Activated CD8-positive, alpha-beta T cell treated with anti-CD3 and anti-CD28 coated beads for 36 hours (primary cell): ENCODE measurements at regions not wholly inside any gene's neighbourhood (a gene's known extent, or its start where the extent isn't known, plus 50 kb on each side); places are given as distances from the start of the nearest gene placed in this dataset.

Source experiments
- ATAC-seq: fragments of 200-7000 bp; cut with Tn5 transposase; one replicate; pipeline ENCODE4 v1.10.0; 2021; ENCODE audit warnings: mild to moderate bottlenecking, moderate library complexity
- CTCF ChIA-PET: fragments of 350-600 bp; sonication (Branson Sonifier 250); formaldehyde crosslinking; loops from one replicate; lab custom pipeline; 2021; ENCODE audit warnings: antibody characterized with exemption; lab: Charles Lee
- POLR2A ChIA-PET: fragments of 350-600 bp; sonication (Branson Sonifier 250); formaldehyde crosslinking; loops from one replicate; lab custom pipeline; 2021; ENCODE audit warnings: antibody characterized with exemption; lab: Charles Lee
- DNase-seq: peaks from one replicate; pipeline ENCODE4 v3.0.0-alpha.2; 2020
- H3K27ac Mint-ChIP-seq: one replicate; pipeline ENCODE4 v1.8.0; 2021; ENCODE audit warnings: mild to moderate bottlenecking, mixed read lengths
- H3K27me3 Mint-ChIP-seq: one replicate; pipeline ENCODE4 v1.8.0; 2021; ENCODE audit warnings: mixed read lengths
- H3K36me3 Mint-ChIP-seq: one replicate; pipeline ENCODE4 v1.8.0; 2021; ENCODE audit warnings: low read depth, mixed read lengths
- H3K4me1 Mint-ChIP-seq: one replicate; pipeline ENCODE4 v1.8.0; 2021; ENCODE audit warnings: low read depth, mixed read lengths
- H3K4me3 Mint-ChIP-seq: one replicate; pipeline ENCODE4 v1.8.0; 2021; ENCODE audit warnings: mild to moderate bottlenecking, moderate library complexity, mixed read lengths
- H3K9me3 Mint-ChIP-seq: one replicate; pipeline ENCODE4 v1.8.0; 2021; ENCODE audit warnings: mixed read lengths
- CTCF ChIP-seq: fragments of 200-600 bp; IDR thresholded peaks from one replicate; pipeline ENCODE4 v1.8.0; 2022; ENCODE audit warnings: antibody characterized with exemption, mild to moderate bottlenecking
- intact Hi-C: fragments of 100-400 bp; cut with micrococcal nuclease; formaldehyde crosslinking; loops from one replicate; pipeline ENCODE4 v1.10.0; 2022

- H3K4me3 Mint-ChIP-seq, result no peak overlapping the region
- POLR2A ChIA-PET, result no interaction called here
- H3K4me1 Mint-ChIP-seq, result no peaks in the 10 kb centered on the region
- H3K27ac Mint-ChIP-seq, result no peak overlapping the region
- intact Hi-C loops, result no loop called here
- no peak for TF ChIP-seq CTCF
- no peak for ATAC-seq
- CTCF ChIA-PET, result no interaction called here
- no peak for DNase-seq
- H3K9me3 Mint-ChIP-seq, result peaks cover 2% of the 10 kb centered on the region
- H3K36me3 Mint-ChIP-seq, result no peaks in the 10 kb centered on the region
- no peaks in the 10 kb centered on the region for H3K27me3 Mint-ChIP-seq
These were observed 713.6 kb downstream of the NSUN3 start for GRCh38 chr3:94776401-94776915.

GRCh38 chr3:94778289-94778688 is 715.4 kb downstream of the NSUN3 start:
- H3K9me3 Mint-ChIP-seq, result peaks cover 2% of the 10 kb centered on the region
- ChIA-PET POLR2A (no interaction called here), CTCF (interaction anchor here (1.3 kb wide), 1 partner anchor 18 kb away, joined by 3 read pairs; no protein-coding TSS in a partner anchor)
- TF ChIP-seq CTCF, result no peak
- no peaks in the 10 kb centered on the region for H3K4me1 Mint-ChIP-seq
- ATAC-seq (no peak), DNase-seq (no peak)
- H3K4me3 Mint-ChIP-seq, result no peak overlapping the region
- H3K27ac Mint-ChIP-seq, result no peak overlapping the region
- H3K36me3 Mint-ChIP-seq, result no peaks in the 10 kb centered on the region
- no peaks in the 10 kb centered on the region for H3K27me3 Mint-ChIP-seq
- intact Hi-C loops, result no loop called here

GRCh38 chr3:94778814-94779494 is 716.1 kb downstream of the NSUN3 start:
- no peaks in the 10 kb centered on the region for H3K9me3 Mint-ChIP-seq
- H3K4me3 Mint-ChIP-seq, result no peak overlapping the region
- no peaks in the 10 kb centered on the region for H3K36me3 Mint-ChIP-seq
- no peak for TF ChIP-seq CTCF
- no peaks in the 10 kb centered on the region for H3K27me3 Mint-ChIP-seq
- H3K4me1 Mint-ChIP-seq, result no peaks in the 10 kb centered on the region
- H3K27ac Mint-ChIP-seq, result no peak overlapping the region
- DNase-seq (no peak), ATAC-seq (no peak)
- intact Hi-C loops, result no loop called here
- CTCF ChIA-PET, result no interaction called here
- POLR2A ChIA-PET, result no interaction called here

GRCh38 chr3:94779699-94780098 is 716.8 kb downstream of the NSUN3 start:
- Mint-ChIP-seq H3K4me1 (no peaks in the 10 kb centered on the region), H3K27me3 (no peaks in the 10 kb centered on the region), H3K9me3 (no peaks in the 10 kb centered on the region), H3K36me3 (no peaks in the 10 kb centered on the region), H3K27ac (no peak overlapping the region), H3K4me3 (no peak overlapping the region)
- intact Hi-C loops, result no loop called here
- DNase-seq, result no peak
- POLR2A ChIA-PET, result no interaction called here
- CTCF ChIA-PET, result no interaction called here
- no peak for ATAC-seq
- no peak for TF ChIP-seq CTCF

- Mint-ChIP-seq H3K9me3 (peaks cover 2% of the 10 kb centered on the region), H3K4me3 (no peak overlapping the region), H3K27ac (no peak overlapping the region), H3K27me3 (no peaks in the 10 kb centered on the region), H3K36me3 (no peaks in the 10 kb centered on the region), H3K4me1 (no peaks in the 10 kb centered on the region)
- POLR2A ChIA-PET, result no interaction called here
- no peak for ATAC-seq
- DNase-seq, result no peak
- CTCF ChIA-PET, result no interaction called here
- intact Hi-C loops, result no loop called here
- TF ChIP-seq CTCF, result no peak
These were observed 721.4 kb downstream of the NSUN3 start for GRCh38 chr3:94784274-94784673.
